ENCODE measurements at regions not wholly inside any gene's neighbourhood (a gene's known extent, or its start where the extent isn't known, plus 50 kb on each side); places are given as distances from the start of the nearest gene placed in this dataset.

DNA sequence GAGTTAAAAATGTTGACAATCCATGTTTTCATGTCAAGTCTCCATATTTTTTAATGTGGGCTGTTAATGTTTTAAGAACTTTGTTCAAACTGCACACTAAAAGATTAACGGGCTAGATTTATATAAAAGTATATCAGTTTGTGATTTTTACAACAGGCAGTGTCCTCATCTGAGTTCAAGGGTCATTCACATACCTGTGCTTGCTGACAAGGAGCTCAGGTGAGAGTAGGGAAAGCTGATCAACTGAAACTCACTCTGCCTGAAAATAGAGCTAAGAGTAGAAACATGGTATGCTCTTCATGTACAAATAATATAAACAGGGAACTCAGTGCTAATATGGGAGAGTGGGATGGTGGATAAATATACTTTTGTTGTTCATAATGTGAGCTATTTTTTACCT, 102.3 kb upstream of the DKK2 start:
- Mint-ChIP-seq H3K4me3 (no peak overlapping the region), H3K9me3 (no peaks in the 10 kb centered on the region), H3K27ac (no peak overlapping the region), H3K4me1 (no peaks in the 10 kb centered on the region), H3K36me3 (ENCODE audit: low read depth) (no peaks in the 10 kb centered on the region), H3K27me3 (ENCODE audit: insufficient read depth, low read depth, poor library complexity) (no peaks in the 10 kb centered on the region)
- 0 out of 2 replicates have a peak overlapping the region, but pooled peaks have one; percentile 33 for H2AFZ ChIP-seq
- DNase-seq (ENCODE audit: low spot score) = no peak
- H3K27me3 ChIP-seq (ENCODE audit: insufficient read depth) = no peaks in the 10 kb centered on the region
- H3K4me1 ChIP-seq (ENCODE audit: insufficient read depth) = no peaks in the 10 kb centered on the region
- no peak overlapping the region for H3K27ac ChIP-seq (ENCODE audit: low read depth)
- no peak overlapping the region for H3K4me2 ChIP-seq
- no peak for TF ChIP-seq POLR2AphosphoS5 (IDR thresholded peaks at IDR 0.05; ENCODE audit: low read depth)
- TF ChIP-seq, protein P1, sequence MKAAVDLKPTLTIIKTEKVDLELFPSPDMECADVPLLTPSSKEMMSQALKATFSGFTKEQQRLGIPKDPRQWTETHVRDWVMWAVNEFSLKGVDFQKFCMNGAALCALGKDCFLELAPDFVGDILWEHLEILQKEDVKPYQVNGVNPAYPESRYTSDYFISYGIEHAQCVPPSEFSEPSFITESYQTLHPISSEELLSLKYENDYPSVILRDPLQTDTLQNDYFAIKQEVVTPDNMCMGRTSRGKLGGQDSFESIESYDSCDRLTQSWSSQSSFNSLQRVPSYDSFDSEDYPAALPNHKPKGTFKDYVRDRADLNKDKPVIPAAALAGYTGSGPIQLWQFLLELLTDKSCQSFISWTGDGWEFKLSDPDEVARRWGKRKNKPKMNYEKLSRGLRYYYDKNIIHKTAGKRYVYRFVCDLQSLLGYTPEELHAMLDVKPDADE (IDR thresholded peaks at IDR 0.05) = no peak
- TF ChIP-seq, protein P2, sequence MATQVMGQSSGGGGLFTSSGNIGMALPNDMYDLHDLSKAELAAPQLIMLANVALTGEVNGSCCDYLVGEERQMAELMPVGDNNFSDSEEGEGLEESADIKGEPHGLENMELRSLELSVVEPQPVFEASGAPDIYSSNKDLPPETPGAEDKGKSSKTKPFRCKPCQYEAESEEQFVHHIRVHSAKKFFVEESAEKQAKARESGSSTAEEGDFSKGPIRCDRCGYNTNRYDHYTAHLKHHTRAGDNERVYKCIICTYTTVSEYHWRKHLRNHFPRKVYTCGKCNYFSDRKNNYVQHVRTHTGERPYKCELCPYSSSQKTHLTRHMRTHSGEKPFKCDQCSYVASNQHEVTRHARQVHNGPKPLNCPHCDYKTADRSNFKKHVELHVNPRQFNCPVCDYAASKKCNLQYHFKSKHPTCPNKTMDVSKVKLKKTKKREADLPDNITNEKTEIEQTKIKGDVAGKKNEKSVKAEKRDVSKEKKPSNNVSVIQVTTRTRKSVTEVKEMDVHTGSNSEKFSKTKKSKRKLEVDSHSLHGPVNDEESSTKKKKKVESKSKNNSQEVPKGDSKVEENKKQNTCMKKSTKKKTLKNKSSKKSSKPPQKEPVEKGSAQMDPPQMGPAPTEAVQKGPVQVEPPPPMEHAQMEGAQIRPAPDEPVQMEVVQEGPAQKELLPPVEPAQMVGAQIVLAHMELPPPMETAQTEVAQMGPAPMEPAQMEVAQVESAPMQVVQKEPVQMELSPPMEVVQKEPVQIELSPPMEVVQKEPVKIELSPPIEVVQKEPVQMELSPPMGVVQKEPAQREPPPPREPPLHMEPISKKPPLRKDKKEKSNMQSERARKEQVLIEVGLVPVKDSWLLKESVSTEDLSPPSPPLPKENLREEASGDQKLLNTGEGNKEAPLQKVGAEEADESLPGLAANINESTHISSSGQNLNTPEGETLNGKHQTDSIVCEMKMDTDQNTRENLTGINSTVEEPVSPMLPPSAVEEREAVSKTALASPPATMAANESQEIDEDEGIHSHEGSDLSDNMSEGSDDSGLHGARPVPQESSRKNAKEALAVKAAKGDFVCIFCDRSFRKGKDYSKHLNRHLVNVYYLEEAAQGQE (IDR thresholded peaks at IDR 0.05; ENCODE audit: unreplicated experiment) = no peak
- no peak for TF ChIP-seq NANOG (IDR thresholded peaks at IDR 0.05; ENCODE audit: borderline replicate concordance)
- no peak for TF ChIP-seq CREB1 (CRISPR knock-in tag; IDR thresholded peaks at IDR 0.05; ENCODE audit: low read depth)
- no peak for TF ChIP-seq EZH2 (IDR thresholded peaks at IDR 0.05; ENCODE audit: low read depth, unreplicated experiment)
- TF ChIP-seq, protein P3, sequence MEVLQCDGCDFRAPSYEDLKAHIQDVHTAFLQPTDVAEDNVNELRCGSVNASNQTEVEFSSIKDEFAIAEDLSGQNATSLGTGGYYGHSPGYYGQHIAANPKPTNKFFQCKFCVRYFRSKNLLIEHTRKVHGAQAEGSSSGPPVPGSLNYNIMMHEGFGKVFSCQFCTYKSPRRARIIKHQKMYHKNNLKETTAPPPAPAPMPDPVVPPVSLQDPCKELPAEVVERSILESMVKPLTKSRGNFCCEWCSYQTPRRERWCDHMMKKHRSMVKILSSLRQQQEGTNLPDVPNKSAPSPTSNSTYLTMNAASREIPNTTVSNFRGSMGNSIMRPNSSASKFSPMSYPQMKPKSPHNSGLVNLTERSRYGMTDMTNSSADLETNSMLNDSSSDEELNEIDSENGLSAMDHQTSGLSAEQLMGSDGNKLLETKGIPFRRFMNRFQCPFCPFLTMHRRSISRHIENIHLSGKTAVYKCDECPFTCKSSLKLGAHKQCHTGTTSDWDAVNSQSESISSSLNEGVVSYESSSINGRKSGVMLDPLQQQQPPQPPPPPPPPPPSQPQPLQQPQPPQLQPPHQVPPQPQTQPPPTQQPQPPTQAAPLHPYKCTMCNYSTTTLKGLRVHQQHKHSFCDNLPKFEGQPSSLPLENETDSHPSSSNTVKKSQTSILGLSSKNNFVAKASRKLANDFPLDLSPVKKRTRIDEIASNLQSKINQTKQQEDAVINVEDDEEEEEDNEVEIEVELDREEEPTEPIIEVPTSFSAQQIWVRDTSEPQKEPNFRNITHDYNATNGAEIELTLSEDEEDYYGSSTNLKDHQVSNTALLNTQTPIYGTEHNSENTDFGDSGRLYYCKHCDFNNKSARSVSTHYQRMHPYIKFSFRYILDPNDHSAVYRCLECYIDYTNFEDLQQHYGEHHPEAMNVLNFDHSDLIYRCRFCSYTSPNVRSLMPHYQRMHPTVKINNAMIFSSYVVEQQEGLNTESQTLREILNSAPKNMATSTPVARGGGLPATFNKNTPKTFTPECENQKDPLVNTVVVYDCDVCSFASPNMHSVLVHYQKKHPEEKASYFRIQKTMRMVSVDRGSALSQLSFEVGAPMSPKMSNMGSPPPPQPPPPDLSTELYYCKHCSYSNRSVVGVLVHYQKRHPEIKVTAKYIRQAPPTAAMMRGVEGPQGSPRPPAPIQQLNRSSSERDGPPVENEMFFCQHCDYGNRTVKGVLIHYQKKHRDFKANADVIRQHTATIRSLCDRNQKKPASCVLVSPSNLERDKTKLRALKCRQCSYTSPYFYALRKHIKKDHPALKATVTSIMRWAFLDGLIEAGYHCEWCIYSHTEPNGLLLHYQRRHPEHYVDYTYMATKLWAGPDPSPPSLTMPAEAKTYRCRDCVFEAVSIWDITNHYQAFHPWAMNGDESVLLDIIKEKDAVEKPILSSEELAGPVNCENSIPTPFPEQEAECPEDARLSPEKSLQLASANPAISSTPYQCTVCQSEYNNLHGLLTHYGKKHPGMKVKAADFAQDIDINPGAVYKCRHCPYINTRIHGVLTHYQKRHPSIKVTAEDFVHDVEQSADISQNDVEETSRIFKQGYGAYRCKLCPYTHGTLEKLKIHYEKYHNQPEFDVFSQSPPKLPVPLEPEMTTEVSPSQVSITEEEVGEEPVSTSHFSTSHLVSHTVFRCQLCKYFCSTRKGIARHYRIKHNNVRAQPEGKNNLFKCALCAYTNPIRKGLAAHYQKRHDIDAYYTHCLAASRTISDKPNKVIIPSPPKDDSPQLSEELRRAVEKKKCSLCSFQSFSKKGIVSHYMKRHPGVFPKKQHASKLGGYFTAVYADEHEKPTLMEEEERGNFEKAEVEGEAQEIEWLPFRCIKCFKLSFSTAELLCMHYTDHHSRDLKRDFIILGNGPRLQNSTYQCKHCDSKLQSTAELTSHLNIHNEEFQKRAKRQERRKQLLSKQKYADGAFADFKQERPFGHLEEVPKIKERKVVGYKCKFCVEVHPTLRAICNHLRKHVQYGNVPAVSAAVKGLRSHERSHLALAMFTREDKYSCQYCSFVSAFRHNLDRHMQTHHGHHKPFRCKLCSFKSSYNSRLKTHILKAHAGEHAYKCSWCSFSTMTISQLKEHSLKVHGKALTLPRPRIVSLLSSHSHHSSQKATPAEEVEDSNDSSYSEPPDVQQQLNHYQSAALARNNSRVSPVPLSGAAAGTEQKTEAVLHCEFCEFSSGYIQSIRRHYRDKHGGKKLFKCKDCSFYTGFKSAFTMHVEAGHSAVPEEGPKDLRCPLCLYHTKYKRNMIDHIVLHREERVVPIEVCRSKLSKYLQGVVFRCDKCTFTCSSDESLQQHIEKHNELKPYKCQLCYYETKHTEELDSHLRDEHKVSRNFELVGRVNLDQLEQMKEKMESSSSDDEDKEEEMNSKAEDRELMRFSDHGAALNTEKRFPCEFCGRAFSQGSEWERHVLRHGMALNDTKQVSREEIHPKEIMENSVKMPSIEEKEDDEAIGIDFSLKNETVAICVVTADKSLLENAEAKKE (CRISPR knock-in tag; IDR thresholded peaks at IDR 0.05) = no peak
- TF ChIP-seq, protein P4, sequence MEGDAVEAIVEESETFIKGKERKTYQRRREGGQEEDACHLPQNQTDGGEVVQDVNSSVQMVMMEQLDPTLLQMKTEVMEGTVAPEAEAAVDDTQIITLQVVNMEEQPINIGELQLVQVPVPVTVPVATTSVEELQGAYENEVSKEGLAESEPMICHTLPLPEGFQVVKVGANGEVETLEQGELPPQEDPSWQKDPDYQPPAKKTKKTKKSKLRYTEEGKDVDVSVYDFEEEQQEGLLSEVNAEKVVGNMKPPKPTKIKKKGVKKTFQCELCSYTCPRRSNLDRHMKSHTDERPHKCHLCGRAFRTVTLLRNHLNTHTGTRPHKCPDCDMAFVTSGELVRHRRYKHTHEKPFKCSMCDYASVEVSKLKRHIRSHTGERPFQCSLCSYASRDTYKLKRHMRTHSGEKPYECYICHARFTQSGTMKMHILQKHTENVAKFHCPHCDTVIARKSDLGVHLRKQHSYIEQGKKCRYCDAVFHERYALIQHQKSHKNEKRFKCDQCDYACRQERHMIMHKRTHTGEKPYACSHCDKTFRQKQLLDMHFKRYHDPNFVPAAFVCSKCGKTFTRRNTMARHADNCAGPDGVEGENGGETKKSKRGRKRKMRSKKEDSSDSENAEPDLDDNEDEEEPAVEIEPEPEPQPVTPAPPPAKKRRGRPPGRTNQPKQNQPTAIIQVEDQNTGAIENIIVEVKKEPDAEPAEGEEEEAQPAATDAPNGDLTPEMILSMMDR (conservative IDR thresholded peaks at IDR 0.05; ENCODE audit: low read depth in 2 of 2) = no peak
- TF ChIP-seq ZNF331 (CRISPR knock-in tag; IDR thresholded peaks at IDR 0.05; ENCODE audit: low read depth) = no peak
- no peak for TF ChIP-seq JUNB (IDR thresholded peaks at IDR 0.05; ENCODE audit: unreplicated experiment)
- TF ChIP-seq EZH2phosphoT487 (IDR thresholded peaks at IDR 0.05; ENCODE audit: unreplicated experiment) = no peak
- TF ChIP-seq STAT1 (IDR thresholded peaks at IDR 0.05; ENCODE audit: unreplicated experiment) = no peak
- TF ChIP-seq ZNF114 (CRISPR knock-in tag; IDR thresholded peaks at IDR 0.05) = no peak
- H4K20me1 ChIP-seq (replicated peaks; ENCODE audit: insufficient read depth) = no peaks in the 10 kb centered on the region
- no peak overlapping the region for H3K4me3 ChIP-seq
- no peaks in the 10 kb centered on the region for H3K79me2 ChIP-seq (replicated peaks; ENCODE audit: insufficient read depth)
- H3F3A ChIP-seq (replicated peaks; ENCODE audit: low read depth) = no peaks in the 10 kb centered on the region
- H3K9me2 ChIP-seq (ENCODE audit: insufficient read depth) = no peaks in the 10 kb centered on the region
- no peak for ATAC-seq
- no peaks in the 10 kb centered on the region for H3K36me3 ChIP-seq (ENCODE audit: insufficient read depth)

All from GM23338 (cell line).